Nucleus accumbens (tissue), 56 donors: ENCODE measurements at regions not wholly inside any gene's neighbourhood (a gene's known extent, or its start where the extent isn't known, plus 50 kb on each side); places are given as distances from the start of the nearest gene placed in this dataset.

Experiments used
- DNase-seq, 56 donors: peaks; one replicate each; lab custom pipeline; 2025; lab: John Stamatoyannopoulos, UW

DNA sequence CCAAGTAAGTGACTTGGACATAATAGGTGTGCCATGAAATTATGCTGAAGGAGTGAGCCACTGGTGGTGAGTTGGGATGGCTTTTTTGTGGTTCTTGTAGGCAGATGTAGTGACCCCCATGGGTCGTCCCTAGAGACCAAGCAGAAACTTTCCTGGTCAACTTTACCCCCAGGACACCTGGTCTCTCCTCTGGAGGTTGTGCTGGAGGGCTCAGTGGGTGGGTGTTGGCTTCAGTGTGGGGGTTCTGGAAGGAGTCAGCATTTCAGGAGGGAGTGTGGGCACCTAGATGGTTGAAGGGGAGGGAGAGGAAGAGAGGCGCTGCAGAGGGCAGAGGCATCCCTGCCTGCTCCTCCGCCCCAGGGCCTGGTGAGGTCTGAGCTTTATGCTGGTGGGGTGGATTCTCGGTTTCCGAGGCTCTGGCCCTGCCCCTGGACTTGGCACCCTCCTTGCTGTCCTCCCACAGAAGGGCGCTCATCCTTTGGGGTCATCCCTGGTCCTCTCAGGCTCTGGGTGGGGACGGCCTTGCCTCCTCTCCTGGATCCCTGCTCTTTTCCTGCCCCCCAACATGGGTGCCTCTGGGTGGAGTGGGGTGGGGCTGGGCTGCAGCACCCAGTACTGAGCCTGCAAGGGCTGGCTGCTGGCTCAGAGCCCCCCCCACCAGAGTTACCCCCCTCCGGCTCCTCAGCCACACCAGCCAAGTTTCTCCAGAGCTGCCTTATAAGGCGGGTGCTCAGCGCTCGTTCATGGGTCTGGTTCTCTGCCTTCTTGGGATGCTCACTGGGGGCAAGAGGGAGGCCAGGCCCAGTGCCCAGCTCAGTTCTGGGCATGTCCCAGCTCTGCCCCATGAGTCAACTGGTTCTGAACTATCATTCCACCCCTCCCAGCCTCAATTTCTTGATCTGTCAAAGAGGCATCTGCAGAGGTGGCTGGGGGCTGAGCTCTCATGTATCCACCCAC lies 266.8 kb downstream of the SEC14L1 start:
- no peak for DNase-seq

GRCh38 chr17:77408284-77408683 lies 267.5 kb downstream of the SEC14L1 start:
- DNase-seq = no peak

DNA sequence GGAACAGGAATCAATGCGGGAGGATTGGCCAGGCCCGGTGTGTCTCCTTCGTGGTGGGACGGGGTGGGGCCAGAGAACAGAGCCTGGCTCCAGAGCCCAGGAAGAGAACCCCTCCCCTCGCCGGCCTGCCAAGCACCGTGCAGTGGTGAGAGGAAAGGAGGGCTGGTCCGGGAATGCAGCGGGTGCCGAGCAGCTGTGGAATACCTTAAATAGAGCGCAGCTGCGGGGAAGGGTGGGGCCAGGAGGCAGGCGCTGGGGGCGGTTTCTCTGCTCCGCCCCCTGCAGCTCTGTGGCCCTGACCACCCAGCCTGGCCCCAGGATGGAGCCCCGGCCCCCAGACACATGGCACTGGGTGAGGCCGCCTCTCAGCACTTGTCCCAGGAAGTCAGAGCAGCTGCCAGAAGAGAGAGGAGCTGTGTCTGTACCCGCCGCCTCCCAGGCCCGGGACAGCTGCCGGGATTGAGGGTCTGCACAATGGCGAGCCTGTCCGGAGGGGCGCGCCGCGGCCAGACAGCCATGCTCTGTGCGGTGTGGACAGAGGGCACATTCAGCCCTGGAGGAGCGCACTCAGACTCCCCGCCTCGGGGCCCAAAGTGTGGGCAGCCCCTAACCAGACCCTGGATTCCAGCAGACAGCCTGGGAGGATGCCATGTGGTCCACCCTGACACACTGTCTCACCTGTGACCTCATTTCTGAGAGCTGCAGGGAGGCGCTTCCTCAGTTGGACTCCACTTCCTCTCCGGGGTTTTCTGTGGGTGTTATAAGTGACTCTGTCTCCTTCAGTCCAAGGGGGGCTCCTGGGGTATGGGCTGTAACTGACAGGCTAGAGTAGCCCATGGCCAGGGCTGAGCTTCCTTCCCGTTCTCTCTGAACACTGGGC lies 268.8 kb downstream of the SEC14L1 start:
- DNase-seq = peak in 27 of 56 donors; percentile 10 to 56 (median 26)

DNA sequence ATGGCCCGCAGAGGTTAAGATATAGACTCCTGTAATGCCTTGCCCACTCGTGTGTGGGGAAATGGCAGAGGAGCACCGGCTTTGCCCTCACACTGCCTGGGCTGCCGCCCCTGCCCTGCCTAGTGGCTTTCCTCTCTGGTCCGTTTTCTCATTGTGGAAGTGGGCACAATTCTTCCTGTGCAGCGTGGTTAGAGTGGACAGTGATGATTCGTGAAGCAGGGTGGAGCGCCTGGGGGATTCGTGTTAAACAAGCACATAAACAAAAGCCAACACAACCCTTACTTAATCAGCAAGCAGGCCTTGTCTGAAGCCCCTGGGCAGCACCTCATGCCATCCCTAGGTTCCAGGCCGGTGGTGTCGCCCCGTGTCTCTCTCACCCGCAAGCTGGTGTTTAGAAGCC lies 269.7 kb downstream of the SEC14L1 start:
- no peak for DNase-seq

DNA sequence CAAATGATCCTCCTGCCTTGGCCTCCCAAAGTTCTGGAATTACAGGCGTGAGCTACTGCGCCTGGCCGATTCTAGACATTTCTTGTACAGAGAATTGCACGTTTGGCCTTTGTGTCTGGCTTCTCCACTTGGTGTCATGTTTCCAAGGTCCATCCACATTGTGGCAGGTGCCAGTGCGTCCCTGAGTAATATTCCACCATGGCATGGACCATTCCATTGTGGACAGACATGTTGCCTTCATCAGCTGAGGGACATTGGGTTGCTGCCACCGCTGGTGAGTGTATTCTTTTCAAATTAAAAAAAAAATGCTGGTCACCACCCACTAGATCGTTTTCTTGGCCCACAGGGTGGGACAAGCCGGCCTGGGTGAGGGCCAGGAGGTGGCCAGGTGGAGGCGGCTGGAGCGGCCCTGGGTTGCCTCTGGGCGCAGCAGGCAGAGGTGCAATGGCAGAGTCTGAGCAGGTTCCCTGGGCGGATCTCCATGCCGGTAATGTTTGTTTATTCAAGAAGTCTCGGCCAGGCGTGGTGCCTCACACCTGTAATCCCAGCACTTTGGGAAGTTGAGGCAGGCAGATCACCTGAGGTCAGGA lies 274.1 kb downstream of the SEC14L1 start:
- no peak for DNase-seq

DNA sequence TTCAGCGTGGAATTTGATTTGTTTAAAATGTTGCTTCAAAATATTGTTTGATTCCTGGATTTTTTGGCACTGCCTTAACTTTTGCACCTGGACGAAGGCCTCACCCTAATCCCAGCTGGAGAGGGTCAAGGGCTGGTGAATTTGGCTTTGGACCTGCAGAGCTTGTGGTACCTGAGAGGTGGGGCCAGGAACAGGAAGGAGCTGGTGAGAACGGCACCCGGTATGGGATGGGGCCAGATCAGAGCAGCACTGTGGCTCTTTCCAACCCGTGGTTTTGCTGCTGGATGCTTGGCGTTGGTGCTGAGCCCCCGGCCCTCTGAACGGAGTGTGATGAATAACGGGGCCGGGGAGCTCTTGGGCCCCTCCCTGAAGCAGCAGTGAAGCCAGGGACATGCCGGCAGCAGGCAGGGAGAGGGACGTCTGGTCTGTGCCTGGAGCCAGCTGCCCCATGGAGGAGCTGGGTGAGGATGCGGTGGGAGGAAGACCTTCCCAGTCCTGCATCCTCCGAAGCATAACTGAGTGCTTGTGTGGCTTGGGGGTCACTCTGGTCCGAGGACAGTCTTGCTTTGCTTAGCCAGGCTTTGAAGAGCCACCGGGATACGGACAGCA lies 275.4 kb downstream of the SEC14L1 start:
- no peak for DNase-seq

DNA sequence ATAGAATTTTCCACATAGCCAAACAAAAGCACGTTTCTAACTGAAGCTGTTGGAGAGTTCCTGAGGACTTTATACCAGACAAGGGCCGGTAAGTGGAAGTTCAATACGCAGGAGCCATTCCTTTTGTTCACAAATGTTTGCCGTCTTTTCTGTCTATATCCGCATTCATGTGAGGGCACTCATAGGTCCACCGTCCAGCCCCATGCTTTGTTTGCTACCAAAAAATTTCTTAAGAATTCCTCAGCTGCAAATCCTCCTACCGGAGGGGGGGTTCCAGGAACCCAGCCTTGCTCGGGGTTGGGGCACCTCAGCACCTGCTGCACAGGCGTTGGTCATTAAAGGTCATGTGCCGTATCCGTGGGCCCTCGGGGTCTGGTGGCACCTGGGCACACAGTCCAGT lies 276.8 kb downstream of the SEC14L1 start:
- no peak for DNase-seq

DNA sequence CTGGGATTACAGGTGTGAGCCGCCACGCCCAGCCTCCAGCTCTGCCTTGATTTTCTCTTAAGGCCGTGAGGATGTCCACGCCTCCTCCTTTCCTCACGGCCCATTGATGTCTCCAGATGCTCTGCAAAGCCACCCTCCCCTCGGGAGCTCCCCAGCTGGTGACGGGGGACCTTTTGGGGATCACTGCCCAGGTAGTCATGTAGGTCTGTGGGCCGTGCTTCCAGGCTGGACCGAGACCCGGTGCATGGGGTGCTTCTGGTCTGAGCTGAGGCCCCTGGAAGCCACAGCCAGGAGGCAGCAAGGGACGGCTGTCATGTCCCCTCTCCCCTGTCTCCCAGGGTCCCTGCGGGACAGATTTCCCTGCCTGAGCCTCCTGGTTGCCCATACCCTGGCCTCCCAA lies 277.8 kb downstream of the SEC14L1 start:
- no peak for DNase-seq

GRCh38 chr17:77419095-77419494 lies 278.3 kb downstream of the SEC14L1 start:
- no peak for DNase-seq

DNA sequence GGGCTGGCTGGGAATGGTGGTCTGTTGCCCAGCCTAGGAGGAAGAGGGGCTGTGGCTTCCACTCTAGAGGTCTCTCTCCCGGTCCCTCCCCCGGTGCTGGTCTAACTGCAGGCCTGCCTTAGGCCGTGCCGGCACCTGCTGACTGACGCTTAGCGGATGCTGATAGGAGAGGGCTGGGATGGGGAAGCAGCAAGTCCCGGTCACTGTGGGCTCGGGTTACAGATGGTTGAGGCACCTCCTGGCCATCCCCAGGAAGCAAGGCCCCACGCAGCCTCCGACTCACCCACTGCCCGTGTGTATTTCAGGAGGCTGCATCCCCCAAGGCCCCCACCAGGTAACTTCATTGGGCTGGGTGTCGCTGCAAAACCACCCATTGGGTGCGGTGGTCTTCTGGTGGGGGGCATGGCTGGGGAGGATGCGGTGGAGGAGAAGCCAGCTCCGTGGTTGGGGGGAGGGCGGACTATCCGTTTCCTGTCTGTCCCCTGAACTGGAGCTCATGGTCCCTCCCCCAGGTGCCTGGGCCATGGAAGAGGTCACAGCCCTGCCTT lies 278.9 kb downstream of the SEC14L1 start:
- no peak for DNase-seq

GRCh38 chr17:77420095-77420803 lies 279.5 kb downstream of the SEC14L1 start:
- no peak for DNase-seq

DNA sequence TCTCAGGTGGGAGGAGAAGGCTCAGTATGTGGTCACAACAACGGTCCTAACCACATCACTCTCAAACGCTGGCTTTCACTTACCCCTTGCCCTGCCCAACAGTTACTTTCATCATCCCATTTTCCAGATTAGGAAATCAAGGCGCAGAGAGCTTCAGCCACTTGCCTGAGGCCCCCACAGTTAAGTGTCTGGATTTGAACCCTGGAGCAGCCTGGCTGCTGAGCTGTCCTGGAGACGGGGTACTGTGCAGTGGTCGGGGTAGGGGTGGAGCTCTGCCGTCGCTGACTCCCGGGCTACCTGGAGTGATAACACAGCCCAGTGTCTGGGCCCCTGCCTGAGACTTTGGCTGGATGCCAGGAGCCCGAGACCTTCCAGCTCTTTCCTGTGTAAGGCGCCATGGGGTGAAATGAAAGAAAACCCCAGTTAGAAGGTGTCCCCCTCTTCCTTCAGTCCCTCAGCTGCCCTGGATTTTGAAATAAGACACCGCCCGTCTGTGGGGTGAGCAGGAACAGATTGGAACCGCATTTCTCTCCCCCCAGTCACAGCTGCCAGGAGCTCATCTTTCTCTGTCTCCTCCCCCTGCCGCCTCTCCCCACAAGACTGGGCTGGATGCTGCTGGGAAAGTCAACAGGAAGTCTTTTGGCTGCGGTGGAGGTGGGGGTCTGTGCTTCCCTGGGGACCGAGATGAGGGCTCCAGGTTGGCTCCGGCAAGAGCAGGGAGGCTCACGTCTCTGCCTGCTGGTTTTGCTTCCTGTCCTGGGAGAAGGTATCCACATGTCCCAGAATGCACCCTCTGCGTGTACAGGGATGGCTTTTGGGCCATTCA lies 280.2 kb downstream of the SEC14L1 start:
- DNase-seq = peak in 1 of 56 donors; percentile 13

DNA sequence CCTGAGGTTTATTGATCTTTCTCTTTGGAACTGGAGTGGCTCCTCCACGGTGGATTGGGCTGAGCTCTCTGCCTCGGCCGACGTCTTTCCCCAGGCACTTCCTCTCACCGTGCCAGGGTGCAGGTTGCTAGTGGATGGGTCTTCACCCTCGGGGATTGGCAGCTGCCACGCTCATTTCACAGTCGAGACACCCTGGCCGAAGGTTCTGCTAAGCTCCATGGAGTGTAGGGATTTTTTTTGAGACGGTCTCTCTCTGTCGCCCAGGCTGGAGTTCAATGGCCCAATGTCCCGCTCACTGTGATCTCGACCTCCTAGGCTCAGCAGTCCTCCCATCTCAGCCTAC lies 280.8 kb downstream of the SEC14L1 start:
- DNase-seq = no peak

GRCh38 chr17:77422104-77422747 lies 281.5 kb downstream of the SEC14L1 start:
- DNase-seq = no peak

DNA sequence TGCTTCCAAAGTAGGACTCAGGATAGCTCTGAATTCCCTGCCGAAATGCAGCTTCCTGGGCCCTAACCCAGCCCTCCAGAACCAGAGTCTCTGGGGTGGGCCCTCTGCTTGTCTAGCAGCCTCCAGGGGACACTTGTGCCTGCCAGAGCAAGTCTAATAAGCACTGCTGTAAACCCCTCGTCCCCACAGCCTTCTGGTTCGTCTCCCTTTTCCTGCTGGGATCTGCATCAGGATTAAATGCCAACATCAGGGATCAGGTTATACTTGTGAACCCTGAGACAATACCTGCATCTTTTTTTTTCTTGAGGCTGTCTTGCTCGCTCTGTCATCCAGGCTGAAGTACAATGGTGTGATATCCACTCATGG lies 282.0 kb downstream of the SEC14L1 start:
- DNase-seq = no peak

DNA sequence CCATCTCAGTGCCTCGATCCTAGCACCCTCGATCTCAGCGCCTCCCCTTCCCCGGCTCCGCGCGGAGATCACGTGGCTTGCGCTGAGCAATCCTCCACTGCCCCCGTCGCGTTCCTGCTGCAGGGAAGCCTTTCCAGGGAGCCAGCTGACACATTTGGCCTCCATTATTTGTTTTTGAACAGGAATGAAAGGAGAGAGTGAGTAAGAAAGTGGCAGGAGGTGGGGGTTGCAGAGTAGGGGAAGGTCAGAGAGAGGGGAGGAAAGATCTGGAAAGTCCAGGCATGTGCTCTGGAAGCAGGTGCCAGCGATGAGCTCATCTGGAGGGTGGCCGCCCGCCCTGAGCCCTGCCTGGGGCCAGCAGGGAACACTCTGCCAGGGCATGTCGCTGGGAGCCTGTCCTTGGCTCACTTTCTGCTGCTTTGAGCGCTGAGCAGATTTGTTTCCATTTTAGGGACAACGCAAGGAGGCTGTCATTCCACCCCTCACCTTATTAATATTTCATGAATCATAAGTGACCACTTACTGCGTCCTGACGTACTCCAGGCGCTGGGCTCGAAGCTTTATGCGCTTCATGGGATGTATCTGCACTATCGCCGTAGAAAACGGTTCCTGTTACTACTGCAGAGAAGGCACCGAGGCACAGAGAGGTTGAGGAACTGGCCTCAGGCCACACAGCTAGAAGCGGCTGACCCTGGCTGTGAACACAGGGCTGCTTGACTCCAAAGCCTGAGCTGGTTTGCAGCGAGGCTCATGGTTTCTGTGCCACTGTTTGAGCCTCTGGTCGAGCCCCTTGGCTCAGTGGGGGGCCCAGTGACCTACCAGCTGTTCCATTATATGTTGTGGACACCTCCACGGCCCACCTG lies 283.1 kb downstream of the SEC14L1 start:
- peak in 51 of 56 donors; percentile 11 to 92 (median 62) for DNase-seq

DNA sequence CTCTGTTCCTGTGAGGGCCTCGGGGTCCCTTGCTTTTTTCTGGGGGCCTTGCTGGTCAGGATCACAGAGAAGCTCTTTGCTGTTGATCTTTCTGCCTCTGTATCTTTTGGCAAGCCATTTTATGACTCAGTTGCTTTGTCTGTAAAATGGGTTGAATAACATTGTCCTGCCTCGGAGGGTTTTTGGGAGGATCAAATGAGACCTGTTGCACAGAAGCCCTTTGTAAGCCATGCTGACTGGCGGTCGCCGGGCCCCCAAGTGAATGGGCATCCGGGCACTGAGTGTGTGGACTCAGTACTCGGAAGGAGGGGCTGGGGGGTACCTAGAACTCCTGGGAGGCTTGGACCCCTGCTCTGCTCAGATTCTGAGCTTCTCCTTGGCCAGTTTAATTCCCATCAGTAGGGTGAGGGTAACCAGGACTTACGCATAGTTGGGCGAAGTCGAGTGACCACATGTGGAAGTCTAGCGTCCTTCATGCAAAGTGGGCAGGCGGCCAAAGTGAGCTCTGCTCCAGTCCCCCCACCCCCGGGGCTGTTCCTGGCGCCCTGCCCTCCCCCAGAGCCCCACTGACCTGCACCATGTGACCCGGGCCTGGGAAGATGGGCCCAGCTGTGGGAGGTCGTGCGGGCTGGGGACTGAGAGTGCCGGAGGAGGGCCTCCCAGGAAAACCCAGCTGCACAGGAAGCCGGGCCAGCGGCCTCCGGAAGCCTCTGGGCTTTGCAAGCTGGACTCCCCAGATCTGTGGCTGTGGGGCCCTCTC lies 284.0 kb downstream of the SEC14L1 start:
- peak in 49 of 56 donors; percentile 23 to 83 (median 54) for DNase-seq
